Left colon (tissue), 2 donors: ENCODE measurements at regions not wholly inside any gene's neighbourhood (a gene's known extent, or its start where the extent isn't known, plus 50 kb on each side); places are given as distances from the start of the nearest gene placed in this dataset.
A peak's percentile ranks its signal among the peaks of the same experiment; 100 is the strongest.
"Not testable (repeated sequence)": the region's sequence is repeated elsewhere in the genome, so short reads cannot be mapped to it uniquely, and the experiment has no call there.

Experiments
- ATAC-seq: fragments of 200-7000 bp; cut with Tn5 transposase; one replicate; pipeline ENCODE4 v1.9.1; 2020; ENCODE audit warnings: mild to moderate bottlenecking, moderate library complexity
- DNase-seq, 2 donors: peaks; one replicate each; pipeline ENCODE4 v3.0.0-alpha.2; 2020
- intact Hi-C, 2 donors: fragments of 100-400 bp; cut with DNase I in 1 of 2; cut with micrococcal nuclease in 1 of 2; formaldehyde crosslinking; loops; one replicate each; pipeline versions ENCODE4 v1.11.2 to v1.14.0; 2022; cut with DNase I, micrococcal nuclease
- donor health status: DM: no; HTN: no; CAD: no.
- donor health status: DM: yes; HTN: yes; CAD: no.

DNA sequence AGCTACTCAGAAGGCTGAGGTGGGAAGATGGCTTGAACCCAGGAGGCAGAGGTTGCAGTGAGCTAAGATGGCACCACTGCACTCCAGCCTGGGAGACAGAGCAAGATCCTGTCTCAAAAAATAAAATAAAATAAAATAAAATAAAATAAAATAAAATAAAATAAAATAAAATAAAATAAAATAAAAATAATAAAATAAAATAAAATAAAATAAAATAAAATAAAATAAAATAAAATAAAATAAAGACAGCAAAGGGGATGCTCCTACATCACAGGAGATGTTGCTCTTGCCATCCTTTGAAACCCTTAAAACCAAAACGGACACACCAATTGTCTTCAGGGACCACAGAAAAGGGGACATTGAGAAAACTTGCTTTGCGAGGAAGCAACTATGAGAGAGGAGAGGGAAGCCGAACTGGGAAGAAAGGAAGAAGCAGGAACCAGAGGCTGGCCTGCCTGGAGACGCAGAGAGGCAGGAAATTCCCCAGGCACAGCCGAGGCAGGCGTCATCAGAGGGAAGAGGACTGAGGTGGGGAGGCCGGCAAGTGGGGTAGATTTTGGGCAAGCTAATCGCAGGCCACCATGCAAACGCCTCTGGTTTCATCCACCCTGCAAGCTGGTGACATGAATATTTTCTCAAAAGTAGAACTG is 66.7 kb upstream of the USP9X start:
- intact Hi-C loops, ATAC-seq: not testable (repeated sequence)
- DNase-seq: peak in 1 of 2 donors; percentile 9

DNA sequence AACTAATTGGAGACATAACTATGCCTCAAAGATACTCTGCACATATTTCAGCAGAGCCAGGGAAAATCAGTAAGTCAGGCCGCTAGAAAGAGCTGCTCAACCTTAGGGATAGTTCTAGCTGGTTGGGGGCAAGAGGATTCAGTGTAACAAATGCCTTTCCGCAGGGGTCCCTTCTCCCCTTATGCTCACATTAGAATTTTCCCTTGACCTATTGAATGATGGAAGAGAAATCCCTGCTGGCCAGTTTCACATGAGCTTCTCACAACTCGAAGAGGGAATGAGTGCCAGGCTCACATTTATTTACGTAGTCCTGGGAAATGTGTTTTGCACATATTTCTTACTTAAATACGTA is 66.2 kb upstream of the USP9X start:
- intact Hi-C loops: no loop called here
- no peak for DNase-seq
- no peak for ATAC-seq

- intact Hi-C loops: no loop called here
- DNase-seq: no peak
- peak; percentile 42 for ATAC-seq
Measured at GRCh38 chrX:41022566-41022965, 62.7 kb upstream of the USP9X start.

DNA sequence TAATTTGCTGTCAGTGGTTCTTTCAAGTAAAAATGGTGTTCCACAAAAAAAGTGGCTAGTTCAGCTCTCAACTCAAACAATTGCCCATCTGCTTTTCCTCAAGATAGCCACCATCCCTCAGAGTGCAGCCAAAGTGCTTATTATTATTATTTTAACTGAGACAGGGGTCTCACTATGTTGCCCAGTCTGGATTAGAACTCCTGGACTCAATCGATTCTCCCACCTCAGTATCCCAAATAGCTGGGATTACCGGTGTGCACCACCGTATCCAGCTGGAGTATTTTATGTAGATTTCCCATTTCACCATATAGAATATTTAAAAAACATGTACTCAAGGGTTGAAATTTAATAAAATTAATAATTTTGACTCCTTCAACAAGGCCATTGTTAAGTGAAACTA is 62.1 kb upstream of the USP9X start:
- ATAC-seq: no peak
- intact Hi-C loops: no loop called here

DNA sequence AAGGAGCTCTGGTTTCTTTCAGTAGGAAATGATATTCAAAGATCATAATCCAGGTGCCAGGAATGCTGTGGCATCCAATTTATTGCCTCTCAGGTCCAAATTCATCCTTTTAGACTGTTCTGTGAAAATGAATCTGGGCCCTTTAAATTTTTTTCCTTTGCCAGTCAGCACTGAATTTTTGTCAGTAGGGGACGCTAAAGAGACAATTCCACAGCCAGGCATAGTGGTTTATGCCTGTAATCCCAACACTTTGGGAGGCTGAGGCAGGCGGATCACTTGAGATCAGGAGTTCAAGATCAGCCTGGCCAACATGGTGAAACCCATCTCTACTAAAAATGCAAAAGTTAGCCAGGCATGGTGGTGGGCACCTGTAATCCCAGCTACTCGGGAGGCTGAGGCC is 60.9 kb upstream of the USP9X start:
- intact Hi-C loops, ATAC-seq, DNase-seq: not testable (repeated sequence)

More for the DNA sequence above, 62.1 kb upstream of the USP9X start:
- peak in 1 of 2 donors; percentile 1 for DNase-seq

DNA sequence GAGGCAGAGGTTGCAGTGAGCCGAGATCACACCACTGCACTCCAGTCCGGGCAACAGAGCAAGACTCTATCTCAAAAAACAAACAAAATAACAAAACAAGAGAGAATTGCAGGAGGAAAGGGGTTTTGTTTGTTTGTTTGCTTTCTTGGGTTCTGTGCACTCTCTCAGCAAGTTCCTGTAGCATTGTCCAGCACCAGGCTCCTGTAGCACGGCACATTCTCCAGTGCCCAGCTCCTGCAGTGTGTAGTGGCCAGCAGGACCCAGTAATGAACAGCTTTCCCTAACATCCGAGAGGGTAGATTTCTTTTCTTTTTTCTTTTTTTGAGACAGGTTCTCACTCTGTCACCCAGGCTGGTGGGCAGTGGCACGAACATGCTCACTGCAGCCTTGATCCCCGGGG is 60.5 kb upstream of the USP9X start:
- intact Hi-C loops: no loop called here
- DNase-seq (peak in 1 of 2 donors; percentile 20), ATAC-seq (no peak)

DNA sequence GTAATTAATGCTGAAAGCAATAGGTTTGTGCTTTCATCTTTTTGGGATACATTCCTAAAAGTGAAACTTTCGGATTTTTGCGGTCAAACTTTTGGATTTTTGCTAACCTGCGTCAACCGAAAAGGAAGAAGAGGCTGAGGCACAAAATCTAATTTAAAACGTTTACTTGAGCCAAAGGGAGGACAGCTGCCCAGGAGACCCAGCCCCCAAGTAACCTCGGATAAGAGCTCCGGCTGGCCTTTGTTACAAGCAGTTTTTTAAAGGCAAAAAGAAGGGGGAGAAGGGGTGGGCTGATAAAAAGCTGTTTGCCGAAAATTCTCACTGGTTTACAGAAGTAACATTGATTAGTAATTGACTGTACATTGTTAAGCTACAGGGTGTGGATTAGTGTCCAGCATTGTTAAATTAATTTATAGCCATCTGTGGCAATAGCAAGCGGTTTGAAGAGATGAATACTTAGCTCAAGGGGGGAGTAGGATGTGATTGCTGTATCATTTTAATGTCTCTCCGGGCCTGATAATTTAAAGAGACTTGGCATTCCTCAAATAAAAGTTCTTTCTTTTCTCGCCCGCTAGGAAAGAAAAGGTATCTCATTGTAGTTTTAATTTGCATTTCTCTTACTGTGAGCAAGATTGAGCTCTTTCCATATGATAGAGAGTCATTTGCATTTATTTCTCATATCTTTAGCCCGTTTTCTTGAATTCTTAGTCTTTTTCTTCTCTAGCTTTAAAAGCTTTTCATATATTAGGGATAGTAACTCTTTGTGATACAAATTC is 59.1 kb upstream of the USP9X start:
- intact Hi-C loops: no loop called here
- ATAC-seq: peak; percentile 14
- peak in 1 of 2 donors; percentile 5 for DNase-seq

DNA sequence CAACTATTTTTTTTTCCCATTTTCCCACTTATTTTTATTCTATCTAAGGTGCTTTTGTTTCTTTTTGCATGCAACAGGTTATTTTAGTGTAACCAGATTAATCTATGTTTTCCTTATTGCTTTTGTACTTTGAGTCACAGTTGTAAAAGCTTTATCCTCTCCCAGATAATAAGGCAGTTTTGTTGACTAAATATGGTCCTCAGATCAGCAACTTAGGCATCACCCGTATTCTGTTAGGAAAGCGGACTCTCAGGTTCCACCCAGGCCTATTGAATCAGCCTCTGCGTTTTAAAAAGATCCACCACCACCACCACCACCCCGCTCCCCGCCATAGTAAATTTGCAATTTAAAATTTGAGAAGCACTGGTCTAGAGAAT is 58.6 kb upstream of the USP9X start:
- intact Hi-C loops: no loop called here
- ATAC-seq (peak; percentile 79), DNase-seq (no peak)

DNA sequence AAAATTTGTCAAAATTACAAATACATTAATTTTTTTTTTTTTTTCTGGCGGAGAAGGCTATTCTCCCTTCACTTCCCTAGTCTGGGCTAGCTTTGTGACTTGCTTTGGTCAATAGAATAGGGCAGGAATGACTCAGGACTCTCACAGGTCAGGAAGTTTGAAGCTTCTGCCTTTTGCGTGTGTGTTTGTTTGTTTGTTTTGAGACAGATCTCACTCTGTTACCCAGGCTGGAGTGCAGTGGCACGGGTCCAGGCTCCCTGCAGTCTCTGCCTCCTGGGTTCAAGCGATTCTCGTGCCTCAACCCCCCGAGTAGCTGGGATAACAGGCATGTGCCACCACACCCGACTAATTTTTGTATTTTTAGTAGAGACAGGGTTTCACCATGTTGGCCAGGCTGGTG is 55.9 kb upstream of the USP9X start:
- ATAC-seq (no peak), DNase-seq (no peak)
- intact Hi-C loops: no loop called here

GRCh38 chrX:41031256-41031967 is 53.8 kb upstream of the USP9X start:
- ATAC-seq: peak; percentile 66
- no peak for DNase-seq
- intact Hi-C loops: no loop called here

GRCh38 chrX:41033299-41033698 is 51.9 kb upstream of the USP9X start:
- DNase-seq (no peak), ATAC-seq (no peak)
- intact Hi-C loops: no loop called here

DNA sequence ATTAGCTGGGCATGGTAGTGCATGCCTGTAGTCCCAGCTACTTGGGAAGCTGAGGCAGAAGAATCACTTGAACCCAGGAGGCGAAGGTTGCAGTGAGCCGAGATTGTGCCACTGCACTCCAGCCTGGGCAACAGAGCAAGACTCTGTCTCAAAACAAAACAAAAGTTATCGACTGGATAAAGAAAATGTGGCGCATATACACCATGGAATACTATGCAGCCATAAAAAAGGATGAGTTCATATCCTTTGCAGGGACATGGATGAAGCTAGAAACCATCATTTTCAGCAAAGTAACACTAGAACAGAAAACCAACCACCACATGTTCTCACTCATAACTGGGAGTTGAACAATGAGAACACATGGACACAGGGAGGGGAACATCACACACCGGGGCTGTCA is 50.3 kb upstream of the USP9X start:
- DNase-seq, intact Hi-C loops, ATAC-seq: not testable (repeated sequence)
